B cell (primary cell): ENCODE measurements at regions not wholly inside any gene's neighbourhood (a gene's known extent, or its start where the extent isn't known, plus 50 kb on each side); places are given as distances from the start of the nearest gene placed in this dataset.

Experiments
- ATAC-seq: fragments of 200-7000 bp; cut with Tn5 transposase; one replicate; pipeline ENCODE4 v1.10.0; 2021; ENCODE audit warnings: low read depth, mild to moderate bottlenecking, moderate number of reproducible peaks, moderate library complexity
- CTCF ChIA-PET: fragments of 350-600 bp; sonication (Branson Sonifier 250); formaldehyde crosslinking; loops from one replicate; lab custom pipeline; 2021; ENCODE audit warnings: antibody characterized with exemption, inconsistent platforms; lab: Charles Lee
- POLR2A ChIA-PET: fragments of 350-600 bp; sonication (Branson Sonifier 250); formaldehyde crosslinking; loops from one replicate; lab custom pipeline; 2021; ENCODE audit warnings: antibody characterized with exemption; lab: Charles Lee
- DNase-seq: peaks from one replicate; pipeline ENCODE4 v3.0.0; 2013
- H2AFZ ChIP-seq: 2 replicates; pipeline ENCODE4 v1.6.1; 2012; ENCODE audit warnings: mild to moderate bottlenecking, low read depth, low read length; ENCODE audit not compliant: insufficient read depth, poor library complexity, severe bottlenecking
- H3K27ac ChIP-seq, 2 donors: 1 replicate in 1 of 2; 2 replicates in 1 of 2; pipeline ENCODE4 v1.5.1; 2012 to 2013; ENCODE audit warnings: low read length in 2 of 2, mild to moderate bottlenecking in 2 of 2, moderate library complexity in 1 of 2
- H3K27me3 ChIP-seq, 4 experiments: fragments of 200-600 bp in 1 of 4; sonication (generic) in 1 of 4; replicated peaks in 1 of 4; 1 replicate in 2 of 4; 2 replicates in 2 of 4; pipeline versions ENCODE4 v1.6.1 to v1.7.0; 2013 to 2016; ENCODE audit warnings: low read length in 3 of 4, mild to moderate bottlenecking in 2 of 4, mixed read lengths in 1 of 4, moderate library complexity in 1 of 4; ENCODE audit not compliant: insufficient read depth in 4 of 4, control insufficient read depth in 3 of 4; ENCODE audit errors: control extremely low read depth in 1 of 4
- H3K36me3 ChIP-seq, 2 experiments: replicated peaks in 1 of 2; 1 replicate in 1 of 2; 2 replicates in 1 of 2; pipeline versions ENCODE4 v1.6.1 to v1.7.1; 2013; ENCODE audit warnings: low read length in 1 of 2; ENCODE audit not compliant: insufficient read depth in 2 of 2, control insufficient read depth in 1 of 2; ENCODE audit errors: control extremely low read depth in 1 of 2, extremely low read depth in 1 of 2
- H3K4me1 ChIP-seq, 2 donors: fragments of 200-600 bp in 1 of 2; sonication (generic) in 1 of 2; 1 replicate in 1 of 2; 2 replicates in 1 of 2; pipeline versions ENCODE4 v1.5.1 to v1.6.1; 2013 to 2017; ENCODE audit warnings: low read length in 2 of 2; ENCODE audit not compliant: control insufficient read depth in 2 of 2, insufficient read depth in 2 of 2
- H3K4me2 ChIP-seq: replicated peaks from 2 replicates; pipeline ENCODE3; 2012; ENCODE audit warnings: mild to moderate bottlenecking, low read depth, low read length; ENCODE audit not compliant: poor library complexity, severe bottlenecking
- H3K4me3 ChIP-seq, 5 experiments: fragments of 200-600 bp in 1 of 5; sonication (generic) in 1 of 5; 1 replicate in 3 of 5; 2 replicates in 2 of 5; pipeline versions ENCODE4 v1.5.1 to v1.7.0; 2011 to 2016; ENCODE audit warnings: low read length in 4 of 5, mild to moderate bottlenecking in 4 of 5, low read depth in 2 of 5, control low read depth in 1 of 5, moderate library complexity in 1 of 5; ENCODE audit not compliant: insufficient read depth in 1 of 5; ENCODE audit errors: control extremely low read depth in 1 of 5, extremely low read depth in 1 of 5
- H3K79me2 ChIP-seq: fragments of 200-600 bp; sonication (generic); one replicate; pipeline ENCODE4 v1.6.0; 2016; ENCODE audit warnings: low read length; ENCODE audit not compliant: control insufficient read depth, insufficient read depth
- H3K9ac ChIP-seq: fragments of 200-600 bp; sonication (generic); 2 replicates; pipeline ENCODE4 v1.6.1; 2017; ENCODE audit warnings: mild to moderate bottlenecking, low read length, moderate library complexity
- H3K9me3 ChIP-seq, 3 donors: one replicate each; pipeline versions ENCODE4 v1.6.1 to v1.7.1; 2013; ENCODE audit warnings: low read length in 2 of 3; ENCODE audit not compliant: control insufficient read depth in 2 of 3, insufficient read depth in 1 of 3; ENCODE audit errors: control extremely low read depth in 1 of 3
- H4K20me1 ChIP-seq: 2 replicates; pipeline ENCODE4 v1.6.0; 2012; ENCODE audit warnings: mild to moderate bottlenecking, low read length; ENCODE audit not compliant: insufficient read depth, control insufficient read depth, poor library complexity, severe bottlenecking
- H3K27ac Mint-ChIP-seq: one replicate; pipeline ENCODE4 v1.8.0; 2021; ENCODE audit warnings: mixed read lengths
- H3K27me3 Mint-ChIP-seq: one replicate; pipeline ENCODE4 v1.8.0; 2021; ENCODE audit warnings: mixed read lengths
- H3K4me1 Mint-ChIP-seq: one replicate; pipeline ENCODE4 v1.8.0; 2021; ENCODE audit warnings: mixed read lengths
- H3K4me3 Mint-ChIP-seq: one replicate; pipeline ENCODE4 v1.8.0; 2021; ENCODE audit warnings: mixed read lengths
- H3K9me3 Mint-ChIP-seq: one replicate; pipeline ENCODE4 v1.8.0; 2022; ENCODE audit warnings: mixed read lengths; ENCODE audit not compliant: insufficient read depth
- EZH2 ChIP-seq: IDR thresholded peaks from 2 replicates; pipeline ENCODE4 v1.6.1; 2012; ENCODE audit warnings: borderline replicate concordance, low read depth, mild to moderate bottlenecking, moderate library complexity, low read length; ENCODE audit not compliant: insufficient read depth, poor library complexity, severe bottlenecking
- WGBS: methylation state at CpG from one replicate; pipeline ENCODE4 v1.1.5; 2013; ENCODE audit warnings: missing lambda C conversion rate; ENCODE audit not compliant: insufficient coverage; 5-methylcytosine and 5-hydroxymethylcytosine counted together
- intact Hi-C: fragments of 100-400 bp; cut with micrococcal nuclease; formaldehyde crosslinking; loops from one replicate; pipeline ENCODE4 v1.10.0; 2022
- TF ChIP-seq, protein P1 (sequence below): fragments of 200-600 bp; IDR thresholded peaks from one replicate; pipeline ENCODE4 v1.8.0; 2022; ENCODE audit warnings: antibody characterized with exemption, mild to moderate bottlenecking

DNA sequence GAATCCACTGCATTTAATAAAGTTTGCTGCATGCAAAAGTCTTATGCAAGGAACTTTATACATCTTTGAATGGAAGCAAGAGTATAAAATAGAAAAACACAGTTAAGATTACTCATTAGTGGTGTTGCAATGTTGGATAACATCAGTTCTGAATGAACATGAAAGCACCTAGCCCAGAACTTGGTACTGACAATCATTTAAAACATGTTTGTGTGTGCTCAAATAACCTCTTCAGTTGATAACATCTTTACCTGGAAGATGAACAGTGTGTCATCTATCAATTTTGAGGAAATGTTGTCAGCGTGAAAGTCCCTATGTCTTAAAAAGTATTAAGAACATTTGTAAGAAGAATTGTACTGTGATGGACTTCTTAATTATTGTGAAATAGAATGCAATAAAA lies 370.4 kb upstream of the GRAMD2B start:
- no CpG with 5 or more reads among the region's 1 CpG for WGBS
- DNase-seq, result no peak

DNA sequence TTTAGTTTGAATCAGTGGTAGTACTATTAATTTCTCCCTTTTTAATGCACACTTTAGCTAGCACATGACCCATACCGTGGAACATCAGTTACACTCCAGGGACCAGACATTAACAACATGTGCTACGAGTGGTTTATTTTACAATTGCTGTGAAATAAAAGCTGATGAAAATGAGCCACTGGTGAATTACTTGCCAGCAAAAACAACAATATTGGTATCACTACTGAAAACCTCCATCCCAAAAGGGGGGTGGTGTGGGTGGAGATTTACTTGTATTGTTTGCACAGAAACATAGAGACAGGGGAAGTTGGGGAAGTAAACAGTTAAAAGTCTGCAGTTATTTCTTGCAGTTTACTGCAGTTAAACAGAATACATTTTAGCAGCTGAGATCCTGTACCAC lies 369.6 kb upstream of the GRAMD2B start:
- intact Hi-C loops, result no loop called here
- DNase-seq (no peak), ATAC-seq (no peak)
- Mint-ChIP-seq H3K27me3 (peaks cover 4% of the 10 kb centered on the region), H3K27ac (no peak overlapping the region), H3K4me3 (no peak overlapping the region), H3K4me1 (no peaks in the 10 kb centered on the region), H3K9me3 (peaks cover 3% of the 10 kb centered on the region)
- no peaks in the 10 kb centered on the region for H4K20me1 ChIP-seq
- no CpG with 5 or more reads among the region's 2 CpGs for WGBS
- no peak overlapping the region for H3K4me3 ChIP-seq
- no peak overlapping the region for H3K27ac ChIP-seq
- no peaks in the 10 kb centered on the region for H3K27me3 ChIP-seq
- CTCF ChIA-PET, result no interaction called here
- H2AFZ ChIP-seq, result no peak overlapping the region
- H3K9ac ChIP-seq, result no peak overlapping the region
- H3K4me1 ChIP-seq, result no peaks in the 10 kb centered on the region
- no peak overlapping the region for H3K4me2 ChIP-seq
- POLR2A ChIA-PET, result no interaction called here
- no peaks in the 10 kb centered on the region for H3K36me3 ChIP-seq
- H3K9me3 ChIP-seq, result peaks cover 0 to 2% (median 1%) of the 10 kb centered on the region in 3 donors
- TF ChIP-seq EZH2, result no peak
- TF ChIP-seq, protein P1, sequence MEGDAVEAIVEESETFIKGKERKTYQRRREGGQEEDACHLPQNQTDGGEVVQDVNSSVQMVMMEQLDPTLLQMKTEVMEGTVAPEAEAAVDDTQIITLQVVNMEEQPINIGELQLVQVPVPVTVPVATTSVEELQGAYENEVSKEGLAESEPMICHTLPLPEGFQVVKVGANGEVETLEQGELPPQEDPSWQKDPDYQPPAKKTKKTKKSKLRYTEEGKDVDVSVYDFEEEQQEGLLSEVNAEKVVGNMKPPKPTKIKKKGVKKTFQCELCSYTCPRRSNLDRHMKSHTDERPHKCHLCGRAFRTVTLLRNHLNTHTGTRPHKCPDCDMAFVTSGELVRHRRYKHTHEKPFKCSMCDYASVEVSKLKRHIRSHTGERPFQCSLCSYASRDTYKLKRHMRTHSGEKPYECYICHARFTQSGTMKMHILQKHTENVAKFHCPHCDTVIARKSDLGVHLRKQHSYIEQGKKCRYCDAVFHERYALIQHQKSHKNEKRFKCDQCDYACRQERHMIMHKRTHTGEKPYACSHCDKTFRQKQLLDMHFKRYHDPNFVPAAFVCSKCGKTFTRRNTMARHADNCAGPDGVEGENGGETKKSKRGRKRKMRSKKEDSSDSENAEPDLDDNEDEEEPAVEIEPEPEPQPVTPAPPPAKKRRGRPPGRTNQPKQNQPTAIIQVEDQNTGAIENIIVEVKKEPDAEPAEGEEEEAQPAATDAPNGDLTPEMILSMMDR, result no peak
- H3K79me2 ChIP-seq, result no peaks in the 10 kb centered on the region

More for the DNA sequence above, 370.4 kb upstream of the GRAMD2B start:
- TF ChIP-seq EZH2, result no peak
- TF ChIP-seq, protein P1, result no peak
- H3K27me3 Mint-ChIP-seq, result peaks cover 4% of the 10 kb centered on the region
- H3K4me1 Mint-ChIP-seq, result no peaks in the 10 kb centered on the region
- intact Hi-C loops, result no loop called here
- H3K9me3 ChIP-seq, result peaks cover 0 to 1% (median 0%) of the 10 kb centered on the region in 3 donors
- peaks cover 3% of the 10 kb centered on the region for H3K9me3 Mint-ChIP-seq
- H3K27me3 ChIP-seq, result no peaks in the 10 kb centered on the region
- H3K27ac ChIP-seq, result no peak overlapping the region
- ChIA-PET CTCF (no interaction called here), POLR2A (no interaction called here)
- no peaks in the 10 kb centered on the region for H4K20me1 ChIP-seq
- H3K4me2 ChIP-seq, result no peak overlapping the region
- ATAC-seq, result no peak
- H3K4me3 ChIP-seq, result no peak overlapping the region
- no peak overlapping the region for H3K27ac Mint-ChIP-seq
- H3K4me3 Mint-ChIP-seq, result no peak overlapping the region
- H3K36me3 ChIP-seq, result no peaks in the 10 kb centered on the region
- H2AFZ ChIP-seq, result no peak overlapping the region
- H3K9ac ChIP-seq, result no peak overlapping the region
- H3K4me1 ChIP-seq, result no peaks in the 10 kb centered on the region
- H3K79me2 ChIP-seq, result no peaks in the 10 kb centered on the region
